H1 (cell line): ENCODE measurements at regions not wholly inside any gene's neighbourhood (a gene's known extent, or its start where the extent isn't known, plus 50 kb on each side); places are given as distances from the start of the nearest gene placed in this dataset.

Source experiments
- CTCF ChIA-PET: fragments of 300-600 bp; sonication (Branson Sonifier 250); formaldehyde crosslinking; loops from one replicate; lab custom pipeline; 2021; ENCODE audit not compliant: partially characterized antibody; lab: Charles Lee
- POLR2A ChIA-PET: fragments of 300-600 bp; sonication (Branson Sonifier 250); formaldehyde crosslinking; loops from one replicate; lab custom pipeline; 2021; ENCODE audit warnings: inconsistent platforms; ENCODE audit not compliant: partially characterized antibody; lab: Charles Lee
- DNase-seq, 2 experiments: peaks; one replicate each; pipeline versions ENCODE4 v3.0.0 to v3.0.0-alpha.2; 2010 to 2022; ENCODE audit warnings: low spot score in 2 of 2, low read depth in 1 of 2, mixed read lengths in 1 of 2
- FAIRE-seq: peaks from 2 replicates; lab custom pipeline; 2011; peaks lifted over from hg19 to GRCh38; lab: Jason Lieb, UNC
- H2AFZ ChIP-seq: 2 replicates; pipeline ENCODE4 v1.8.1; 2012; ENCODE audit warnings: low read length, inconsistent platforms
- H2AK5ac ChIP-seq: 2 replicates; pipeline ENCODE4 v1.6.1; 2013; ENCODE audit warnings: low read depth, low read length
- H2BK120ac ChIP-seq: replicated peaks from 2 replicates; pipeline ENCODE3; 2013; ENCODE audit warnings: low read depth, low read length, inconsistent platforms
- H2BK12ac ChIP-seq: 2 replicates; pipeline ENCODE4 v1.6.1; 2013; ENCODE audit warnings: low read depth, low read length
- H2BK15ac ChIP-seq: 2 replicates; pipeline ENCODE4 v1.6.1; 2013; ENCODE audit warnings: low read length
- H2BK20ac ChIP-seq: 2 replicates; pipeline ENCODE4 v1.6.1; 2013; ENCODE audit warnings: low read length
- H2BK5ac ChIP-seq: 2 replicates; pipeline ENCODE4 v1.6.1; 2013; ENCODE audit warnings: low read depth, low read length
- H3K14ac ChIP-seq: 2 replicates; pipeline ENCODE4 v1.6.1; 2013; ENCODE audit warnings: inconsistent platforms; ENCODE audit not compliant: insufficient read length
- H3K18ac ChIP-seq: 2 replicates; pipeline ENCODE4 v1.6.1; 2013; ENCODE audit warnings: low read length; ENCODE audit errors: extremely low read depth
- H3K23ac ChIP-seq: 2 replicates; pipeline ENCODE4 v1.6.1; 2013; ENCODE audit warnings: inconsistent platforms; ENCODE audit not compliant: insufficient read length
- H3K23me2 ChIP-seq: 2 replicates; pipeline ENCODE4 v1.6.1; 2013; ENCODE audit warnings: low read depth, low read length
- H3K27ac ChIP-seq: 2 replicates; pipeline ENCODE4 v1.6.1; 2011; ENCODE audit warnings: low read depth, low read length, inconsistent platforms
- H3K27me3 ChIP-seq, 4 experiments: replicated peaks in 1 of 4; 1 replicate in 1 of 4; 2 replicates in 3 of 4; pipeline versions ENCODE4 v1.6.1 to v1.8.1; 2011 to 2013; ENCODE audit warnings: low read length in 3 of 4, mild to moderate bottlenecking in 3 of 4, inconsistent platforms in 2 of 4, mixed read lengths in 2 of 4, moderate library complexity in 1 of 4; ENCODE audit not compliant: control insufficient read depth in 3 of 4, insufficient read depth in 3 of 4; ENCODE audit errors: extremely low read depth in 1 of 4
- H3K36me3 ChIP-seq, 4 experiments: 2 replicates each; pipeline versions ENCODE4 v1.6.1 to v1.8.1; 2011 to 2013; ENCODE audit warnings: mild to moderate bottlenecking in 4 of 4, low read length in 3 of 4, moderate library complexity in 2 of 4, control low read depth in 1 of 4, inconsistent platforms in 1 of 4; ENCODE audit not compliant: insufficient read depth in 4 of 4, control insufficient read depth in 2 of 4
- H3K4ac ChIP-seq: replicated peaks from 2 replicates; pipeline ENCODE3; 2013; ENCODE audit warnings: low read length, low read depth, mixed read lengths, inconsistent platforms; ENCODE audit not compliant: insufficient read length
- H3K4me1 ChIP-seq, 4 experiments: replicated peaks in 1 of 4; 1 replicate in 1 of 4; 2 replicates in 3 of 4; pipeline versions ENCODE4 v1.6.1 to v1.8.1; 2011 to 2013; ENCODE audit warnings: low read length in 3 of 4, inconsistent platforms in 2 of 4, mixed read lengths in 1 of 4; ENCODE audit not compliant: insufficient read depth in 4 of 4, control insufficient read depth in 3 of 4
- H3K4me2 ChIP-seq, 2 experiments: 2 replicates each; pipeline versions ENCODE4 v1.6.1 to v1.8.1; 2011 to 2013; ENCODE audit warnings: low read depth in 2 of 2, low read length in 2 of 2, control low read depth in 1 of 2, inconsistent platforms in 1 of 2, mild to moderate bottlenecking in 1 of 2; ENCODE audit not compliant: insufficient read depth in 1 of 2
- H3K4me3 ChIP-seq, 4 experiments: fragments of 200-600, 300-600 bp in 1 of 4; sonication (generic), shearing (Covaris generic), sonication (Bioruptor Twin) in 1 of 4; 2 replicates each; pipeline versions ENCODE4 v1.5.1 to v1.8.1; 2011 to 2016; ENCODE audit warnings: low read length in 4 of 4, low read depth in 3 of 4, control low read depth in 2 of 4, inconsistent platforms in 2 of 4, mild to moderate bottlenecking in 2 of 4, mixed read lengths in 1 of 4, moderate library complexity in 1 of 4; ENCODE audit not compliant: insufficient read depth in 2 of 4; ENCODE audit errors: extremely low read depth in 1 of 4
- H3K56ac ChIP-seq: replicated peaks from 2 replicates; pipeline ENCODE3; 2013; ENCODE audit warnings: low read depth, mild to moderate bottlenecking, mixed read lengths, low read length, inconsistent platforms; ENCODE audit not compliant: insufficient read length
- H3K79me1 ChIP-seq: 2 replicates; pipeline ENCODE4 v1.6.1; 2013; ENCODE audit warnings: low read depth, low read length, control low read depth
- H3K79me2 ChIP-seq, 2 experiments: 2 replicates each; pipeline versions ENCODE4 v1.6.1 to v1.8.1; 2012 to 2013; ENCODE audit warnings: low read length in 2 of 2, mild to moderate bottlenecking in 2 of 2, inconsistent platforms in 1 of 2; ENCODE audit not compliant: insufficient read depth in 2 of 2, control insufficient read depth in 1 of 2
- H3K9ac ChIP-seq, 4 experiments: replicated peaks in 1 of 4; 1 replicate in 1 of 4; 2 replicates in 3 of 4; pipeline versions ENCODE4 v1.6.1 to v1.8.1; 2011 to 2013; ENCODE audit warnings: low read depth in 3 of 4, low read length in 3 of 4, control low read depth in 2 of 4, mild to moderate bottlenecking in 2 of 4, moderate library complexity in 2 of 4, inconsistent platforms in 1 of 4; ENCODE audit errors: extremely low read depth in 1 of 4
- H3K9me3 ChIP-seq, 2 experiments: 2 replicates each; pipeline versions ENCODE4 v1.6.1 to v1.8.1; 2012 to 2013; ENCODE audit warnings: mild to moderate bottlenecking in 2 of 2, moderate library complexity in 2 of 2, control low read depth in 1 of 2, inconsistent platforms in 1 of 2, low read depth in 1 of 2, low read length in 1 of 2, mixed read lengths in 1 of 2; ENCODE audit not compliant: insufficient read depth in 2 of 2
- H4K20me1 ChIP-seq, 2 experiments: replicated peaks in 1 of 2; 2 replicates each; pipeline versions ENCODE3 to v1.8.1; 2011 to 2013; ENCODE audit warnings: inconsistent platforms in 2 of 2, low read length in 2 of 2, mild to moderate bottlenecking in 1 of 2; ENCODE audit not compliant: insufficient read depth in 2 of 2, control insufficient read depth in 1 of 2
- H4K5ac ChIP-seq: 2 replicates; pipeline ENCODE4 v1.6.1; 2013; ENCODE audit warnings: low read length, low read depth, mixed read lengths, inconsistent platforms; ENCODE audit not compliant: insufficient read length
- H4K8ac ChIP-seq: 2 replicates; pipeline ENCODE4 v1.8.0; 2013; ENCODE audit warnings: mild to moderate bottlenecking, moderate library complexity, low read length, inconsistent platforms; ENCODE audit not compliant: insufficient read depth; ENCODE audit errors: extremely low read depth
- H4K91ac ChIP-seq: replicated peaks from 2 replicates; pipeline ENCODE3; 2013; ENCODE audit warnings: low read length, mixed read lengths, inconsistent platforms; ENCODE audit not compliant: insufficient read length
- CBX8 ChIP-seq: fragments of 300-800, 300-1000 bp; sonication (generic); IDR thresholded peaks from 2 replicates; pipeline ENCODE4 v1.7.1; 2016; ENCODE audit warnings: low read depth, low read length, borderline replicate concordance
- CHD1 ChIP-seq: IDR thresholded peaks from 2 replicates; pipeline ENCODE4 v1.6.1; 2012; ENCODE audit warnings: low read depth, low read length, improper control_type of control experiment
- EGR1 ChIP-seq: IDR thresholded peaks from 2 replicates; pipeline ENCODE4 v1.6.1; 2011; ENCODE audit warnings: low read depth, low read length, borderline replicate concordance
- KDM1A ChIP-seq: fragments of 200-600, 300-600 bp; sonication (generic); IDR thresholded peaks from 2 replicates; pipeline ENCODE4 v1.7.1; 2016; ENCODE audit warnings: mild to moderate bottlenecking, low read length, borderline replicate concordance
- KDM4A ChIP-seq: IDR thresholded peaks from one replicate; pipeline ENCODE4 v1.7.1; 2012; ENCODE audit warnings: low read depth, mild to moderate bottlenecking, moderate library complexity, low read length, inconsistent platforms; ENCODE audit not compliant: severe bottlenecking
- KDM5A ChIP-seq: fragments of 200-600 bp; IDR thresholded peaks from 2 replicates; pipeline ENCODE4 v1.7.1; 2012; ENCODE audit warnings: mild to moderate bottlenecking, low read length, inconsistent platforms, mixed read lengths
- NANOG ChIP-seq: IDR thresholded peaks from 2 replicates; pipeline ENCODE4 v1.6.1; 2011; ENCODE audit warnings: low read length, low read depth, mild to moderate bottlenecking, inconsistent platforms; ENCODE audit not compliant: insufficient read depth, poor library complexity, severe bottlenecking
- POLR2AphosphoS5 ChIP-seq: IDR thresholded peaks from 2 replicates; pipeline ENCODE4 v1.6.1; 2011; ENCODE audit warnings: low read depth, low read length
- USF2 ChIP-seq: IDR thresholded peaks from 2 replicates; pipeline ENCODE4 v1.6.1; 2011; ENCODE audit warnings: low read length, improper control_type of control experiment
- WGBS, 2 experiments: shearing (Covaris generic) in 1 of 2; methylation state at CpG; one replicate each; pipeline versions ENCODE4 v1.1.6 to v1.1.7; 2013 to 2015; ENCODE audit warnings: low lambda C conversion rate in 2 of 2, mixed read lengths in 2 of 2, inconsistent platforms in 1 of 2, low coverage in 1 of 2, missing lambda C conversion rate in 1 of 2; ENCODE audit not compliant: insufficient replicate concordance in 2 of 2, insufficient coverage in 1 of 2, insufficient read length in 1 of 2; ENCODE audit errors: extremely low coverage in 1 of 2, missing lambda C conversion rate in 1 of 2; 5-methylcytosine and 5-hydroxymethylcytosine counted together
- TF ChIP-seq, protein P1 (sequence below): IDR thresholded peaks from 2 replicates; pipeline ENCODE4 v1.6.1; 2012; ENCODE audit warnings: low read length, inconsistent platforms

DNA sequence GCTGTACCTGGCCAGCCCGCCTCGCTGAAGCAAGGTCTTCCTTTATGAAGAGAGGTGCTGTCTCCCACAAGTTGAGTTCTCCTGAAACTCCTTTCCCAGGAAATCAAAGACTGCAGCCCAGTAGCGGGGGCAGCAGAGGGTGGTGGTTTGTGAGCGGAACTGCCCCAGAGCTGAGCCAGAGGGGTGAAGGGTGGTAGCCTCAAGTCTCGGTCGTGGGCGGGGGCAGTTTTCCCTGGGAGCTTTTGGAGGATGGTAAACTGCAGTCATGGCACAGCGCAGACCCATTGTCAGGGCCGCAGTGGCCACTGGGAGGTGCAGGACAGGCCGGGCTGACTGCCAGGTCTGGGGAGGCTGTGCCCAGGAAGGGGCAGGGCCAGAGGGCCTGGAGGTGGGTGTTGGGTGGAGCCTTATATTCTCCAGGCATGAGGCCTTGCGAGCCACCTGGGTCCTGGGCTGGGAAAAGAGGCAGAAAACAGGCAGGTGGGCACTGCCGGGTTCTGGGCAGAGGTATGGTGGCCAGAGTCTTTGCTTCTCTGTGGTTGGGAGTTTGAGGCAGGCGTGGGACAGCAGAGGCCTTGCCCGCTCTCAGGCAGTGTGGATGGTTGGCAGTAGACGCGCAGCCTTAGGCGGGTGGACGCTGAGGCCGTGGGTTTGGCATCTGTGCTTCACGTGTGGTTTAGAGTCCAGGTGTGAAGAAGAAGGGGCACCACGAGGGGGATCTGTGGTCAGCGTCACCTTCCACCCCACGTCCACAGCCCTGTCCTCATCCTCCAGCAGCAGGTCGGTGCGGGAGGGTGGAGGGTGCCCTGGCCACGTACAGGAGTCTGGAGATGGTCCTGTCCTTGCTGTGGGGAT is 1176.4 kb downstream of the BRD1 start:
- ChIA-PET CTCF (interaction anchor here (0.9 to 1.9 kb wide), 3 partner anchors 9 to 12 kb away, joined by 3 to 6 read pairs (median 4); no protein-coding TSS in a partner anchor), POLR2A (no interaction called here)
- no peak overlapping the region for H3K18ac ChIP-seq
- H2BK20ac ChIP-seq: no peak overlapping the region
- H3K36me3 ChIP-seq: no peaks in the 10 kb centered on the region
- DNase-seq: no peak
- H3K4me2 ChIP-seq: no peak overlapping the region
- no peak overlapping the region for H2BK15ac ChIP-seq
- no peak overlapping the region for H3K56ac ChIP-seq
- H3K79me2 ChIP-seq: no peaks in the 10 kb centered on the region
- H3K23ac ChIP-seq: no peak overlapping the region
- no peak overlapping the region for H3K9ac ChIP-seq
- WGBS, 2 experiments: 88% methylated on average over 19 of the region's 26 CpGs; no CpG with 5 or more reads in 1 of the 2 experiments
- H3K27me3 ChIP-seq: no peaks in the 10 kb centered on the region
- H2BK12ac ChIP-seq: no peak overlapping the region
- no peaks in the 10 kb centered on the region for H3K23me2 ChIP-seq
- no peaks in the 10 kb centered on the region; a peak in 1 of 7 replicates for H3K4me1 ChIP-seq
- H4K5ac ChIP-seq: no peak overlapping the region
- peaks cover 0 to 6% of the 10 kb centered on the region in 2 experiments for H4K20me1 ChIP-seq
- H2BK5ac ChIP-seq: no peak overlapping the region
- H4K91ac ChIP-seq: no peak overlapping the region
- H2AK5ac ChIP-seq: no peak overlapping the region
- H2BK120ac ChIP-seq: no peak overlapping the region
- no peak overlapping the region; the same call in none of the 2 replicates for H4K8ac ChIP-seq
- H3K9me3 ChIP-seq: no peaks in the 10 kb centered on the region
- H3K14ac ChIP-seq: no peak overlapping the region
- no peaks in the 10 kb centered on the region for H3K79me1 ChIP-seq
- no peak overlapping the region for H3K4me3 ChIP-seq
- H3K27ac ChIP-seq: no peak overlapping the region
- FAIRE-seq: no peak
- no peak overlapping the region for H2AFZ ChIP-seq
- no peak overlapping the region for H3K4ac ChIP-seq
- no peak for TF ChIP-seq POLR2AphosphoS5
- TF ChIP-seq USF2: no peak
- no peak for TF ChIP-seq KDM4A
- no peak for TF ChIP-seq KDM1A
- TF ChIP-seq NANOG: no peak
- no peak for TF ChIP-seq KDM5A
- TF ChIP-seq, protein P1, sequence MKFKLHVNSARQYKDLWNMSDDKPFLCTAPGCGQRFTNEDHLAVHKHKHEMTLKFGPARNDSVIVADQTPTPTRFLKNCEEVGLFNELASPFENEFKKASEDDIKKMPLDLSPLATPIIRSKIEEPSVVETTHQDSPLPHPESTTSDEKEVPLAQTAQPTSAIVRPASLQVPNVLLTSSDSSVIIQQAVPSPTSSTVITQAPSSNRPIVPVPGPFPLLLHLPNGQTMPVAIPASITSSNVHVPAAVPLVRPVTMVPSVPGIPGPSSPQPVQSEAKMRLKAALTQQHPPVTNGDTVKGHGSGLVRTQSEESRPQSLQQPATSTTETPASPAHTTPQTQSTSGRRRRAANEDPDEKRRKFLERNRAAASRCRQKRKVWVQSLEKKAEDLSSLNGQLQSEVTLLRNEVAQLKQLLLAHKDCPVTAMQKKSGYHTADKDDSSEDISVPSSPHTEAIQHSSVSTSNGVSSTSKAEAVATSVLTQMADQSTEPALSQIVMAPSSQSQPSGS: no peak
- no peak for TF ChIP-seq EGR1
- no peak for TF ChIP-seq CBX8
- TF ChIP-seq CHD1: no peak
